Fibroblast of villous mesenchyme (primary cell): ENCODE measurements at regions not wholly inside any gene's neighbourhood (a gene's known extent, or its start where the extent isn't known, plus 50 kb on each side); places are given as distances from the start of the nearest gene placed in this dataset.

Source experiments
- DNase-seq: peaks from one replicate; pipeline ENCODE4 v3.0.0-alpha.2; 2010; ENCODE audit warnings: low read depth
- H3K4me3 ChIP-seq: 2 replicates; pipeline ENCODE4 v1.5.1; 2011; ENCODE audit warnings: low read depth, mild to moderate bottlenecking, low read length
- CTCF ChIP-seq: IDR thresholded peaks from 2 replicates; pipeline ENCODE4 v1.5.1; 2012; ENCODE audit warnings: low read depth, mild to moderate bottlenecking, low read length; ENCODE audit not compliant: insufficient read depth

- no peak overlapping the region for H3K4me3 ChIP-seq
- DNase-seq: no peak
- no peak for TF ChIP-seq CTCF
Measured at GRCh38 chr20:48571949-48572847, 255.6 kb downstream of the PREX1 start.

GRCh38 chr20:48569679-48570078 is 258.1 kb downstream of the PREX1 start:
- H3K4me3 ChIP-seq: no peak overlapping the region
- no peak for DNase-seq
- TF ChIP-seq CTCF: no peak

GRCh38 chr20:48568520-48568919 is 259.3 kb downstream of the PREX1 start:
- TF ChIP-seq CTCF: no peak
- no peak for DNase-seq
- no peak overlapping the region for H3K4me3 ChIP-seq

GRCh38 chr20:48567145-48567544 is 260.7 kb downstream of the PREX1 start:
- TF ChIP-seq CTCF: no peak
- no peak for DNase-seq
- no peak overlapping the region for H3K4me3 ChIP-seq

GRCh38 chr20:48564982-48565539 is 262.7 kb downstream of the PREX1 start:
- DNase-seq: no peak
- no peak for TF ChIP-seq CTCF
- H3K4me3 ChIP-seq: no peak overlapping the region

- TF ChIP-seq CTCF: no peak
- no peak for DNase-seq
Measured at GRCh38 chr20:48563191-48563870, 264.5 kb downstream of the PREX1 start.

More at GRCh38 chr20:48563191-48563870, 264.5 kb downstream of the PREX1 start:
- H3K4me3 ChIP-seq: no peak overlapping the region
